ENCODE measurements at regions not wholly inside any gene's neighbourhood (a gene's known extent, or its start where the extent isn't known, plus 50 kb on each side); places are given as distances from the start of the nearest gene placed in this dataset.

DNA sequence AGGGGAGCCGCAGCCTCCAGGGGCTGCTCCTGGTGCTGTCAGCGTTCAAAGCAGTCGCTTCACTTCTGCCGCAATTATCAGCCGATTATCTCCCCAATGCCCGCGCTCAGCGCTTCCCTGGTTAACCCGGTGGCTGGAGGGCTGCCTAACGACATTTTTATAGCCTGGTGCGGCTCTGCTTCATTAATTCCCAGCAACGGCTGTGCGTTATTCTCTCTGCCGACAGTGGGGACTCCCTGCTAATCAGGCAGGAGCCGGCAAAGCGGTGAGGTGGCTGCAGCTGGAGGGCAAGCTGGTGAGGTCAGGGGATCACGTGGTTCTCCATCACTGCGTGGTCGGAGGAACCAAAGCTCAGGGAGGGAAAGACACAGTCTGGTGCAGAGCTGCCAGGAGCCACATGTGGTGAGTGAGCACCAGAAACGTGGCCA is 62.9 kb downstream of the GLRX5 start:
- Histone ChIP-seq H3K4me3 (ENCODE audit: low read depth, low read length) (peak overlapping the region; percentile 54; the same call in 1 of the 2 replicates), H3K27ac (ENCODE audit: low read depth, low read length) (no peak overlapping the region), H3K36me3 (ENCODE audit: insufficient read depth, low read length) (no peaks in the 10 kb centered on the region), H3K27me3 (ENCODE audit: insufficient read depth, low read length) (peaks cover 63% of the 10 kb centered on the region), H3K79me2 (ENCODE audit: control insufficient read depth, insufficient read depth, low read length, unreplicated experiment) (no peaks in the 10 kb centered on the region), H3K4me1 (ENCODE audit: control insufficient read depth, insufficient read depth, low read length, unreplicated experiment) (no peaks in the 10 kb centered on the region), H2AFZ (ENCODE audit: low read length, unreplicated experiment) (peak overlapping the region; percentile 25)

DNA sequence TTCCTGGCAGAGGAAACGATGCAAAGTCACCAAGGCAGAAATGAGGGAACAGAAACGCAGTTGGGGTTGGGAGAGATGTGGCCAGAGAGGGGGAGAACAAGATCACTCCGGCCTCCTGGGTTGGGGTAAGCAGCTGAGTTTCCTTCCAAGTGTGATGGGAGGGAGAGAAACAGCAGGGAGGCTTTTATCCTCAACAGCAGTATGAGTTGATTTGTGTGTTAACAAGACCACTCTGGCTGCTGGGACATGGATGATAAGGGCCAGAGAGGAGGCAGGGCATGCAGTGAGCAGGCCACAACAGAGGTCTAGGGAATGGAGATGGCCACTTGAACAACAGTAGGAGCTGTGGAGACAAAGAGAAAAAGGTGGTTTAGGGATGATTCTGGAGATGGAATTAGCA is 66.8 kb downstream of the GLRX5 start:
- Histone ChIP-seq H3K27ac (ENCODE audit: low read depth, low read length) (no peak overlapping the region), H3K27me3 (ENCODE audit: insufficient read depth, low read length) (peaks cover 76% of the 10 kb centered on the region), H3K79me2 (ENCODE audit: control insufficient read depth, insufficient read depth, low read length, unreplicated experiment) (no peaks in the 10 kb centered on the region)

DNA sequence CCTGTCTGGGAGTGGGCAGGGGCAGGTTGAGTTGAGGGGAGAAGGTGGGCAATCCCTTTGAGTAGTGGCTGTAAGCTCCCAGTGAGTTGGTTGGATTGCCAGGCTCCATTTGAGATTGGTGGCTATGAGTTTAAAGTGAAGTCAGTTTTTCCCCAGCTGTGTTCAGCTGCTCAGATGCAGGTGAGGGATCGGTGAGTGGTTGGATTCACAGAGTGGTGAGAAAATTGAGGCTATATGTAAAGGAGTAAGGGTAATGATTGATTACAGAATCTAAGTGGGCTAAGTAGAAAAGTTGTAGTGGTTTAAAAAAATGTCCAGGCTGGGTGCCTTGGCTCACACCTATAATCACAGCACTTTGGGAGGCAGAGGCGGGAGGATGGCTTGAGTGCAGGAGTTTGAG is 68.6 kb downstream of the GLRX5 start:
- Histone ChIP-seq H3K4me1 (ENCODE audit: control insufficient read depth, insufficient read depth, low read length, unreplicated experiment) (no peaks in the 10 kb centered on the region), H3K36me3 (ENCODE audit: insufficient read depth, low read length) (no peaks in the 10 kb centered on the region), H3K4me3 (ENCODE audit: low read depth, low read length) (no peak overlapping the region), H3K27ac (ENCODE audit: low read depth, low read length) (no peak overlapping the region), H2AFZ (ENCODE audit: low read length, unreplicated experiment) (no peak overlapping the region), H3K27me3 (ENCODE audit: insufficient read depth, low read length) (peaks cover 81% of the 10 kb centered on the region), H3K79me2 (ENCODE audit: control insufficient read depth, insufficient read depth, low read length, unreplicated experiment) (no peaks in the 10 kb centered on the region)

More for the DNA sequence above, 66.8 kb downstream of the GLRX5 start:
- H3K4me1 ChIP-seq (ENCODE audit: control insufficient read depth, insufficient read depth, low read length, unreplicated experiment): no peaks in the 10 kb centered on the region
- H2AFZ ChIP-seq (ENCODE audit: low read length, unreplicated experiment): no peak overlapping the region
- H3K36me3 ChIP-seq (ENCODE audit: insufficient read depth, low read length): no peaks in the 10 kb centered on the region
- H3K4me3 ChIP-seq (ENCODE audit: low read depth, low read length): no peak overlapping the region

DNA sequence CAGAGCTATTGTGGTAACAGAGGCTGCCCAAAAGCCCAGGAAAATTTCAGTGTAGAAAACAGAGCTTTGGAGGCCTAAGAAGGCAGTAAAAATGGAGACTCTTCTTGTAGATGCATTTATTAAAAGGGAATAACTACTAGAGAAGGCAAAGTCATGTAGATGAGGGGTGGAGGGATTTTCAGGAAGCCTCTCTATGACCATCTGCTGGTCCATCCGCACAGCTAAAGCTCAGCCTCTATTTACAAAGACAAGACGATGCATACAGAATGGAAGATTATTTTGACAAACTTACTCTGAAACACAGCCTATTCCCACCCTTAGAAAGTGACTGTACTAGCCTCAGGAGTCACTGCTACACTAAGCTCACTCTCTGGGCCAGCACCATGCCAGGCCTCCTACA is 71.4 kb downstream of the GLRX5 start:
- Histone ChIP-seq H3K4me1 (ENCODE audit: control insufficient read depth, insufficient read depth, low read length, unreplicated experiment) (no peaks in the 10 kb centered on the region), H3K27me3 (ENCODE audit: insufficient read depth, low read length) (peaks cover 79% of the 10 kb centered on the region), H3K4me3 (ENCODE audit: low read depth, low read length) (no peak overlapping the region), H3K79me2 (ENCODE audit: control insufficient read depth, insufficient read depth, low read length, unreplicated experiment) (no peaks in the 10 kb centered on the region), H3K36me3 (ENCODE audit: insufficient read depth, low read length) (no peaks in the 10 kb centered on the region), H2AFZ (ENCODE audit: low read length, unreplicated experiment) (no peak overlapping the region), H3K27ac (ENCODE audit: low read depth, low read length) (no peak overlapping the region)

DNA sequence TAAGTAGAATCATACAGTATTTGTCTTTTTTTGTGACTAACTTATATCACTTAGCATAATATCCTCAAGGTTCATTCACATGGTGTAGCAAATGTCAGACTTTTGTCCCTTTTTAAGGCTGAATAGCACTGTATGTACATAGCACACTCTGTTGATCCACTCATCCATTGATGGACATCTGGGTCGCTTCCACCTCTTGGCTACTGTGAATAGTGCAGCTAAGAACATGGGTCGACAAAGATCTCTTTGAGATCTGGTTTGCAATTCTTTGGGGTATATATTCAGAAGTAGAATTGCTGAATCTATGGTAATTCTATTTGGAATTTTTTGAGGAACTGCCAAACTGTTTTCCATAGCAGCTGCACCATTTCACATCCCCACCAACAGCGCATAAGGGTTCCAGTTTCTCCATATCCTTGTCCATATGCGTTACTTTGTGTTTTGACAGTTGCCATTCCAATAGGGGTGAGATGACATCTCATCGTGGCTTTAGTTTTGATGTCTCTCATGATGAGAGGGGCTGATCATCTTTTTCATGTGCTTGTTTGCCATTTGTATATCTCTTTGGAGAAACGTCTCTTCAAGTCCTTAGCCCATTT is 73.9 kb downstream of the GLRX5 start:
- H3K79me2 ChIP-seq (ENCODE audit: control insufficient read depth, insufficient read depth, low read length, unreplicated experiment): no peaks in the 10 kb centered on the region
- H3K4me1 ChIP-seq (ENCODE audit: control insufficient read depth, insufficient read depth, low read length, unreplicated experiment): no peaks in the 10 kb centered on the region
- H3K27ac ChIP-seq (ENCODE audit: low read depth, low read length): no peak overlapping the region
- H2AFZ ChIP-seq (ENCODE audit: low read length, unreplicated experiment): no peak overlapping the region
- no peak overlapping the region for H3K4me3 ChIP-seq (ENCODE audit: low read depth, low read length)
- peaks cover 84% of the 10 kb centered on the region for H3K27me3 ChIP-seq (ENCODE audit: insufficient read depth, low read length)
- H3K36me3 ChIP-seq (ENCODE audit: insufficient read depth, low read length): no peaks in the 10 kb centered on the region

DNA sequence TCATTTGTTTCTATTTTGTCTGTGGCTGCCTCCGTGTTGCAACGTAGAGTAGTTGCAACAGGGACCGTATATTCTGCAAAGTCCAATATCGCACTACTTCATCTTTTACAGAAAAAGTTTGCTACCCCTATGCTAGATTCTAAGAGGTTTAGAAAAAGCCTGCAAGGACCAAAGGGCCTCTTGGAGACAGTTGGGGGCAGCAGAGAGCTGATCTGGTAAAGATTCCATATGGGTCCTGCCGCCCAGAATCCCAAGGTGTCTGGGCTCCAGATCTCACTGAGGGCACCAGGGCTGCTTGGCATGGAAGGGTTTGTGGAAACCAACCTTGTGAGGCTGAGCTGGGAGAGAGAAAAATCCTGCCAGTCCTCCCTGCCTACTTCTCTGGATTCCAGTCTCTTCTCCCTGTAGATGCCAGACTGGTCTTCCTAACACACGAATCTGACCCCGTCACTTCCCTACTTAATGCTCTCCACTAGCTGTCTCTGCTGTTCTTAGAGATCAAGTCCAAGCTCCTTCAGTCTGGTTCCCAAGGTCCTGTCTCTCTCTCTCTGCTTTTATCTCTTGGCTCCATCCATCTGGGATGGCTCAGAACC is 74.6 kb downstream of the GLRX5 start:
- Histone ChIP-seq H2AFZ (ENCODE audit: low read length, unreplicated experiment) (no peak overlapping the region), H3K27ac (ENCODE audit: low read depth, low read length) (no peak overlapping the region), H3K4me3 (ENCODE audit: low read depth, low read length) (no peak overlapping the region), H3K36me3 (ENCODE audit: insufficient read depth, low read length) (no peaks in the 10 kb centered on the region), H3K4me1 (ENCODE audit: control insufficient read depth, insufficient read depth, low read length, unreplicated experiment) (no peaks in the 10 kb centered on the region), H3K79me2 (ENCODE audit: control insufficient read depth, insufficient read depth, low read length, unreplicated experiment) (no peaks in the 10 kb centered on the region), H3K27me3 (ENCODE audit: insufficient read depth, low read length) (peaks cover 85% of the 10 kb centered on the region)

DNA sequence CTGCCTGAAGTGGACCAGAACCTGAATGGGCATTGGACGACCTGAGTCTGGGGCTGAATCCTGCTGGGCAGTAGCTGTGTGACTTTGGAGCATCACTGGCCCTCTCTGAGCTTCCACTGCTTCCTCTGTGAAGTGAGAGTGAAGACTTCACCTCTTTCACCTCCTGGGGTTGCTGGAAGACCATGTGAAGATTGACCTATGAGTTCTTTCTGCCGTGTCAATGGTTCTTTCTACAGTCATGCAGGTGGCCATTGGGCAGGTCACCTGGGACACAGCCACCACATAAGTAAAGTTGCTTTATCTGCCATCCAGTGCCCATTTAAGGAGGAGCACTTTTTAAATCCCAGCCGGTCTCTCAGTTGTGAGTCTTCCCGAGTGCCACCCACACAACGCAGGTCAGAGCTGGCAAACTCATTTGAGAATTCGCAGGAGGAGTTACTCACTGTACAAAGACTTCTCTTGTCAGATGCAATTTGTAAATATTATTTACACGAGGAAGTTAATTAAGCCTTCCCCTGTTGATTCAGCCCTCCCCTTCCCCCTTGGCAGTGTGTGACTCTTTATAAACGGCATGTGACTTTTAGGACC is 74.8 kb upstream of the TCL1B start:
- H3K79me2 ChIP-seq (ENCODE audit: control insufficient read depth, insufficient read depth, low read length, unreplicated experiment): no peaks in the 10 kb centered on the region
- H3K27ac ChIP-seq (ENCODE audit: low read depth, low read length): no peak overlapping the region
- H3K4me1 ChIP-seq (ENCODE audit: control insufficient read depth, insufficient read depth, low read length, unreplicated experiment): no peaks in the 10 kb centered on the region
- H3K4me3 ChIP-seq (ENCODE audit: low read depth, low read length): no peak overlapping the region
- H2AFZ ChIP-seq (ENCODE audit: low read length, unreplicated experiment): no peak overlapping the region
- peaks cover 81% of the 10 kb centered on the region for H3K27me3 ChIP-seq (ENCODE audit: insufficient read depth, low read length)
- no peaks in the 10 kb centered on the region for H3K36me3 ChIP-seq (ENCODE audit: insufficient read depth, low read length)

DNA sequence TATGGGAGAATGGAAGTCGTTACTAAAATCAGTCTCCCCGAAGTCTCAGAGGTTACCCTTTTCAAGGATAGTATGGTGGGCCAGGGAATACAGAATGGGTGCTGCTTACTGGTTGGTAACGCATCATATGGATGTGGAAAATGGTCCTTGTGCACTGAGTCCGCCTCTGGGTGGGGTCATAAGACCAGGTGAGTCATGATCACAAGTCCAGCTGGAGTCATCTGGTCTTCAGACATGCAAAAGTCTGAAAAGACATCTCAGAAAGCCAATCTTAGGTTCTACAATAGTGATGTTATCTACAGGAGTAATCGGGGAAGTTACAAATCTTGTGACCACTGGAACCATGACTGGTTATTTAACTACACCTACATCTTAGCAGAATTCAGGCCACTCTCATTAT is 71.9 kb upstream of the TCL1B start:
- Histone ChIP-seq H3K79me2 (ENCODE audit: control insufficient read depth, insufficient read depth, low read length, unreplicated experiment) (no peaks in the 10 kb centered on the region), H3K27me3 (ENCODE audit: insufficient read depth, low read length) (peaks cover 65% of the 10 kb centered on the region), H3K27ac (ENCODE audit: low read depth, low read length) (no peak overlapping the region)

DNA sequence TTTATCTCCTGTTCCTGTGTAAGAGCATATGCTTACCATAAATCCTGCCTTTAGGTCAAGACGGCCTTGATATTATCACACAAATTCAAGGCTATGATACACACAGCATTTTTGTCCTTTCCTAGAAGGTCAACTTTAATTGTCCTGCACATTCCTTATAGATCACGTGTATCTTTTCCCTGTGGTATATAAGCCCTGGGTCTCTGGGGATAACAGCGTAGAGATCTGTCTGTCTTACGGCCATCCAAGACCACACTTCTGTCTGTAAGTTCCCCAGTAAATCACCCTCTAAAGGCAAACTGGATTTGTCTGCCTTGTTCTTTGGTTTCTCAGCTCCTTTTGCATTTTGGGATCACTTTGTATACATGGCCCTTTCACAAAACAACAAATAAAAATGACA is 69.5 kb upstream of the TCL1B start:
- no peak overlapping the region for H2AFZ ChIP-seq (ENCODE audit: low read length, unreplicated experiment)
- no peak overlapping the region for H3K4me3 ChIP-seq (ENCODE audit: low read depth, low read length)
- H3K27me3 ChIP-seq (ENCODE audit: insufficient read depth, low read length): peaks cover 52% of the 10 kb centered on the region
- H3K36me3 ChIP-seq (ENCODE audit: insufficient read depth, low read length): no peaks in the 10 kb centered on the region
- H3K4me1 ChIP-seq (ENCODE audit: control insufficient read depth, insufficient read depth, low read length, unreplicated experiment): no peaks in the 10 kb centered on the region
- H3K79me2 ChIP-seq (ENCODE audit: control insufficient read depth, insufficient read depth, low read length, unreplicated experiment): no peaks in the 10 kb centered on the region
- H3K27ac ChIP-seq (ENCODE audit: low read depth, low read length): no peak overlapping the region

More for the DNA sequence above, 71.9 kb upstream of the TCL1B start:
- no peaks in the 10 kb centered on the region for H3K4me1 ChIP-seq (ENCODE audit: control insufficient read depth, insufficient read depth, low read length, unreplicated experiment)
- H3K4me3 ChIP-seq (ENCODE audit: low read depth, low read length): no peak overlapping the region
- no peak overlapping the region for H2AFZ ChIP-seq (ENCODE audit: low read length, unreplicated experiment)
- H3K36me3 ChIP-seq (ENCODE audit: insufficient read depth, low read length): no peaks in the 10 kb centered on the region

DNA sequence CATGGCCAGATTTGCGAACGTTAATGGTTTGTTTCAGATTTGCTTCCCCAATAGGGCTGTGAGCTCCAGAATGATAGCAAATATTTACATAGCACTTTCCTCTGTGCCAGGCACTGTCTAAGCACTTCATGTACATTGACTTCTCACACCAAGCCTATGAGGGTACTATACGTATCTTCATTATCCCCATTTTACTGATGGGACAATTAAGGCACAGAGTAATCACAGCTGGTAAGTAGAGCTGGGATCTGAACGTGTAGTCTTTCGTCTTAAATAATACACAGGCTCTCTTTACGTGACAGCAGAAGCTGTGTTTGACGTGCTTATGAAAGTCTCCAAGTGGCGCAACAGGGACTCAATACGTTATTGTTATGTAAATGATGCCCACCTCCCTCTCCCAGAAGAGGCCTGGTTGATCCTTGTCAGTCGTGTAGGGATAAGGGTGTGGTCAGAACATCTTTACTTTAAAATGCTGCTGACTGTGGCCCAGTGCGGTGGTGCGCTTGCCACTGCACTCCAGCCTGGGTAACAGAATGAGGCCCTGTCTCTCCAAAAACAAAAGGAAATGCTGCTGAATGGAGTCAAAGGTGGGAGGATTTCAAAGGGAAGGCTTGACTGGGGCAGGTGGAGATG is 66.3 kb upstream of the TCL1B start:
- Histone ChIP-seq H2AFZ (ENCODE audit: low read length, unreplicated experiment) (no peak overlapping the region), H3K79me2 (ENCODE audit: control insufficient read depth, insufficient read depth, low read length, unreplicated experiment) (no peaks in the 10 kb centered on the region), H3K36me3 (ENCODE audit: insufficient read depth, low read length) (no peaks in the 10 kb centered on the region), H3K4me3 (ENCODE audit: low read depth, low read length) (no peak overlapping the region), H3K4me1 (ENCODE audit: control insufficient read depth, insufficient read depth, low read length, unreplicated experiment) (no peaks in the 10 kb centered on the region), H3K27ac (ENCODE audit: low read depth, low read length) (no peak overlapping the region), H3K27me3 (ENCODE audit: insufficient read depth, low read length) (peaks cover 23% of the 10 kb centered on the region; the same call in 1 of the 2 replicates)

Measured in ACC112 (cell line).